HCT116 (cell line): ENCODE measurements at regions not wholly inside any gene's neighbourhood (a gene's known extent, or its start where the extent isn't known, plus 50 kb on each side); places are given as distances from the start of the nearest gene placed in this dataset.
A peak's percentile ranks its signal among the peaks of the same experiment; 100 is the strongest.

ENCODE experiments used
- ATAC-seq: fragments of 200-7000 bp; cut with Tn5 transposase; 2 replicates; pipeline ENCODE4 v1.9.1; 2020; ENCODE audit warnings: mild to moderate bottlenecking, moderate library complexity
- BruUV-seq: library from RNA; stranded (reverse); fragments of 400-500 nt; replicated peaks from 2 replicates; lab custom pipeline; 2021; lab: Mats Ljungman, UMichigan
- CTCF ChIA-PET: fragments of 300-600 bp; sonication (Branson Sonifier 250); formaldehyde crosslinking; loops from one replicate; lab custom pipeline; 2021; ENCODE audit warnings: antibody characterized with exemption; lab: Charles Lee
- POLR2A ChIA-PET: fragments of 300-600, 350-600 bp; sonication (Branson Sonifier 250); formaldehyde crosslinking; loops from one replicate; lab custom pipeline; 2021; ENCODE audit warnings: antibody characterized with exemption; lab: Charles Lee
- RAD21 ChIA-PET, 2 experiments: fragments of 300-600 bp; sonication (Branson Sonifier 250); formaldehyde crosslinking; loops; one replicate each; lab custom pipeline; 2023; ENCODE audit warnings: low total read pairs in 2 of 2; ENCODE audit not compliant: uncharacterized antibody in 2 of 2, unreplicated experiment in 2 of 2, low non-redundant PET in 1 of 2; lab: Charles Lee
- DNase-seq: peaks from one replicate; pipeline ENCODE4 v3.0.0-alpha.2; 2010; ENCODE audit warnings: low read depth, low spot score
- H2AFZ ChIP-seq: fragments of 200-600 bp; shearing (Covaris generic), sonication (generic); 2 replicates; pipeline ENCODE4 v1.6.1; 2017; ENCODE audit warnings: low read depth, mixed run types, mixed read lengths, antibody characterized with exemption, low read length; ENCODE audit not compliant: poor library complexity, severe bottlenecking
- H3K27ac ChIP-seq: 2 replicates; pipeline ENCODE4 v1.5.1; 2012; ENCODE audit warnings: low read depth, low read length
- H3K27me3 ChIP-seq: fragments of 200-600 bp; sonication (generic); 2 replicates; pipeline ENCODE4 v1.6.1; 2016; ENCODE audit warnings: mixed run types, low read length, mixed read lengths; ENCODE audit not compliant: insufficient read depth
- H3K36me3 ChIP-seq, 2 experiments: fragments of 200-500 bp in 1 of 2; fragments of 200-600 bp in 1 of 2; sonication (Bioruptor generic) in 1 of 2; sonication (generic) in 1 of 2; 2 replicates each; pipeline versions ENCODE4 v1.5.1 to v1.6.1; 2014 to 2016; ENCODE audit warnings: low read length in 2 of 2, inconsistent platforms in 1 of 2, mixed read lengths in 1 of 2, mixed run types in 1 of 2; ENCODE audit not compliant: insufficient read depth in 2 of 2, control insufficient read depth in 1 of 2
- H3K4me1 ChIP-seq, 2 experiments: fragments of 200-600 bp in 1 of 2; sonication (generic) in 1 of 2; 2 replicates each; pipeline versions ENCODE4 v1.5.1 to v1.6.1; 2012 to 2017; ENCODE audit warnings: low read length in 2 of 2, inconsistent platforms in 1 of 2, mild to moderate bottlenecking in 1 of 2, mixed read lengths in 1 of 2, mixed run types in 1 of 2, moderate library complexity in 1 of 2; ENCODE audit not compliant: insufficient read depth in 2 of 2, control insufficient read depth in 1 of 2
- H3K4me2 ChIP-seq: fragments of 200-600 bp; sonication (generic); 2 replicates; pipeline ENCODE4 v1.6.1; 2017; ENCODE audit warnings: mixed run types, low read length, mixed read lengths
- H3K4me3 ChIP-seq, 2 experiments: fragments of 200-600 bp in 1 of 2; sonication (generic) in 1 of 2; replicated peaks in 1 of 2; 2 replicates each; pipeline ENCODE4 v1.5.1; 2011 to 2016; ENCODE audit warnings: low read length in 2 of 2, control low read depth in 1 of 2, low read depth in 1 of 2, mild to moderate bottlenecking in 1 of 2, mixed read lengths in 1 of 2, mixed run types in 1 of 2
- H3K79me2 ChIP-seq: fragments of 200-600 bp; sonication (generic); 2 replicates; pipeline ENCODE4 v1.6.1; 2017; ENCODE audit warnings: mild to moderate bottlenecking, mixed run types, low read length, moderate library complexity, mixed read lengths; ENCODE audit not compliant: insufficient read depth
- H3K9ac ChIP-seq: fragments of 200-600 bp; sonication (generic); 2 replicates; pipeline ENCODE4 v1.6.1; 2016; ENCODE audit warnings: low read length, mixed read lengths
- H3K9me2 ChIP-seq: fragments of 200-600 bp; sonication (generic), shearing (Covaris generic); 2 replicates; pipeline ENCODE4 v1.6.1; 2017; ENCODE audit warnings: mixed run types, mild to moderate bottlenecking, moderate library complexity; ENCODE audit not compliant: insufficient read depth
- H3K9me3 ChIP-seq, 2 experiments: fragments of 200-500 bp in 1 of 2; fragments of 200-600 bp in 1 of 2; sonication (Bioruptor generic) in 1 of 2; sonication (generic) in 1 of 2; 2 replicates each; pipeline ENCODE4 v1.6.1; 2014 to 2017; ENCODE audit warnings: low read length in 2 of 2, mixed read lengths in 2 of 2, inconsistent platforms in 1 of 2, low read depth in 1 of 2, mild to moderate bottlenecking in 1 of 2, mixed run types in 1 of 2, moderate library complexity in 1 of 2; ENCODE audit not compliant: control insufficient read depth in 1 of 2, insufficient read depth in 1 of 2
- H4K20me1 ChIP-seq: fragments of 200-600 bp; sonication (generic), shearing (Covaris generic); 2 replicates; pipeline ENCODE4 v1.6.1; 2017; ENCODE audit warnings: mixed run types, mild to moderate bottlenecking, moderate library complexity; ENCODE audit not compliant: insufficient read depth
- ATF3 ChIP-seq: IDR thresholded peaks from 2 replicates; pipeline ENCODE4 v1.6.1; 2012
- CBX3 ChIP-seq: IDR thresholded peaks from 2 replicates; pipeline ENCODE4 v1.6.1; 2012; ENCODE audit warnings: low read depth
- EGR1 ChIP-seq: IDR thresholded peaks from 2 replicates; pipeline ENCODE4 v1.6.1; 2012; ENCODE audit warnings: low read depth
- EZH2 ChIP-seq: fragments of 200-600 bp; sonication (generic); IDR thresholded peaks from 2 replicates; pipeline ENCODE4 v1.6.1; 2017; ENCODE audit warnings: antibody characterized with exemption, mixed run types
- POLR2A ChIP-seq: IDR thresholded peaks from 2 replicates; pipeline ENCODE4 v1.7.0; 2011; ENCODE audit warnings: borderline replicate concordance; ENCODE audit not compliant: insufficient read depth, insufficient read length; ENCODE audit errors: extremely low read depth
- RAD21 ChIP-seq: IDR thresholded peaks from 2 replicates; pipeline ENCODE4 v1.6.1; 2012; ENCODE audit warnings: low read depth, mild to moderate bottlenecking
- SRF ChIP-seq: IDR thresholded peaks from 2 replicates; pipeline ENCODE4 v1.6.1; 2012; ENCODE audit warnings: low read depth
- TCF7L2 ChIP-seq: IDR thresholded peaks from 2 replicates; pipeline ENCODE4 v1.7.0; 2011; ENCODE audit warnings: borderline replicate concordance, inconsistent platforms; ENCODE audit not compliant: insufficient read depth, insufficient read length; ENCODE audit errors: extremely low read depth
- ZFX ChIP-seq: fragments of 450-650 bp; IDR thresholded peaks from 2 replicates; pipeline ENCODE4 v1.6.1; 2017
- ZNF274 ChIP-seq: fragments of 200-500 bp; sonication (Bioruptor generic); IDR thresholded peaks from 2 replicates; pipeline ENCODE4 v1.6.1; 2014; ENCODE audit warnings: mild to moderate bottlenecking, low read depth, low read length, inconsistent platforms
- intact Hi-C: fragments of 100-400 bp; cut with micrococcal nuclease; formaldehyde crosslinking; loops from 2 replicates; pipeline ENCODE4 v1.10.0; 2022
- TF ChIP-seq, protein P1 (sequence below), 3 experiments: fragments of 200-600 bp in 1 of 3; sonication (generic) in 1 of 3; IDR thresholded peaks in 2 of 3; conservative IDR thresholded peaks in 1 of 3; 2 replicates each; pipeline ENCODE4 v1.5.1; 2012 to 2017; ENCODE audit warnings: low read depth in 2 of 3, low read length in 2 of 3, antibody characterized with exemption in 1 of 3, borderline replicate concordance in 1 of 3, control low read depth in 1 of 3, mild to moderate bottlenecking in 1 of 3, mixed read lengths in 1 of 3, mixed run types in 1 of 3, moderate library complexity in 1 of 3; ENCODE audit not compliant: insufficient read depth in 1 of 3

- TF ChIP-seq EZH2 (no peak), ZFX (no peak), RAD21 (no peak), CBX3 (peak; percentile 36; the same call in 1 of the 2 replicates)
- 0 out of 2 replicates have a peak overlapping the region, but pooled peaks have one; percentile 53 for H3K9ac ChIP-seq
- peaks cover 4 to 9% of the 10 kb centered on the region in 2 experiments; a peak in 1 of 4 replicates for H3K9me3 ChIP-seq
- ChIA-PET POLR2A (interaction anchor here (0.8 to 1.0 kb wide), 2 partner anchors 106 to 131 kb away, joined by 3 read pairs; partner anchors contain the start of gene ATF7IP), RAD21 (no interaction called here), CTCF (no interaction called here)
- no peaks in the 10 kb centered on the region for H4K20me1 ChIP-seq
- intact Hi-C loops, result no loop called here
- H3K27ac ChIP-seq, result peak overlapping the region; percentile 74
- H3K79me2 ChIP-seq, result no peaks in the 10 kb centered on the region
- no peaks in the 10 kb centered on the region for H3K27me3 ChIP-seq
- no peaks in the 10 kb centered on the region for H3K9me2 ChIP-seq
- BruUV-seq, result no TSS peak
- peak overlapping the region; percentile 71 for H3K4me2 ChIP-seq
- H2AFZ ChIP-seq, result peak overlapping the region; percentile 81
- ATAC-seq (no peak), DNase-seq (no peak)
- H3K4me1 ChIP-seq, result peaks cover 44 to 58% of the 10 kb centered on the region in 2 experiments
- 0 out of 4 replicates have a peak overlapping the region, but pooled peaks of 1 of the 2 experiments have one; percentile 29 for H3K4me3 ChIP-seq
- no peaks in the 10 kb centered on the region; a peak in 1 of 4 replicates for H3K36me3 ChIP-seq
These were observed 105.9 kb upstream of the ATF7IP start for GRCh38 chr12:14259481-14260010.

DNA sequence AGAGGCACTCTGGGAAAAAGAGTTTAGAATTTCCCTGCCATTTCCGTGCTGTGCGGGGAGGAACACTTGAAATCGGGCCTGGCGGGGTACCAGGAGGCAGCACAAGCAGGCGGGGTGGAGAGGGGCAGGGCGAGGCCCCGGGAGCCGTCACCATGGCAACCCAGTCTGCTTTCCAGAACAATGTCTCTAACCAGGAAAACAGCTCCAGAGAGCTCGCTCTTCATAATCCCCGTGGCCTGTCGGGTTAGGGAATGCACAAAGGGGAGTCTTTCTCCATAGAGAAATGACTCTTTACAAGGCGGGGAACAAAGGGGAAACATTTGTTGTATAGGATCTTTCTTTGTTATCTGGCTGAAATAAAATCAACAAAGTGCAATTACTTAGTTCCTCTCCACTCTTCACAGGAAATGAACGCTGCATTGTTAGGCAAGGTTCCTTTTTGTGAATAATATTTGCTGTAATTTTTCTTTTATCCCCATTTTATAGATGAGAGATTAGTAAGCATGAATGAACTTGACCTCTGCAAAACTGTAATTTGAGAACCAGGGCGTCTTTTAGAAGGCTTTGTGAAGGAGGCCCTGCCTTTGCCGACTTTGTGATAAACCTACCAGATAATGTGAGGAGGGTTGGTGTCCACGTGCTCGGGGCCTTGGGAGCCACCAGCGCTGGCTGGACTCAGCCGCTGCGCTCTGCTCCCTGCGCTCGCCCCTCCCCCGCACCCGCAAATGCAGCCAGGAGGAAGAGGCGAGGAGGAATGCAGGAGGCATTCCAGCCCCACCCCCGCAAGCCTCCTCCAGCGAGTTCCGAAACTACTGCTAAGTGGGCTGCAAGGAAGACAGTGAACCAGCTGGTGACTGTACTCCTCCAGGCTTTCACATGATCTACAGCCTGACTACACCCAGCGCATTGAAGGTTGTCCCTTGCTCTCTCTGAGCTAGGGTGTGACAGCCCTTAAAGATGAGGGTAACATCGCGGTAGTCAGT, 105.2 kb upstream of the ATF7IP start:
- H4K20me1 ChIP-seq, result no peaks in the 10 kb centered on the region
- intact Hi-C loops, result no loop called here
- H3K9me2 ChIP-seq, result no peaks in the 10 kb centered on the region
- no TSS peak for BruUV-seq
- H3K36me3 ChIP-seq, result no peaks in the 10 kb centered on the region; a peak in 1 of 4 replicates
- RAD21 ChIA-PET, result no interaction called here
- CTCF ChIA-PET, result no interaction called here
- peak overlapping the region; percentile 53 for H3K9ac ChIP-seq
- DNase-seq, result peak; percentile 47
- peak overlapping the region in 1 of 2 experiments; percentile 29; a peak in 3 of 4 replicates for H3K4me3 ChIP-seq
- peaks cover 44 to 58% of the 10 kb centered on the region in 2 experiments for H3K4me1 ChIP-seq
- POLR2A ChIA-PET, result interaction anchor here (0.8 kb wide), 1 partner anchor 130 kb away, joined by 3 read pairs; no protein-coding TSS in a partner anchor
- no peaks in the 10 kb centered on the region for H3K79me2 ChIP-seq
- peaks cover 4 to 11% of the 10 kb centered on the region in 2 experiments; a peak in 1 of 4 replicates for H3K9me3 ChIP-seq
- H2AFZ ChIP-seq, result peak overlapping the region; percentile 81
- no peaks in the 10 kb centered on the region for H3K27me3 ChIP-seq
- H3K27ac ChIP-seq, result peak overlapping the region; percentile 74
- peak overlapping the region; percentile 71 for H3K4me2 ChIP-seq
- peak; percentile 69 for ATAC-seq
- TF ChIP-seq SRF (peak; percentile 42; the same call in 1 of the 2 replicates), CBX3 (peak; percentile 83; the same call in 1 of the 2 replicates), ZNF274 (no peak), EGR1 (peak; percentile 97), TCF7L2 (peak; percentile 61), ZFX (peak; percentile 31; the same call in 1 of the 2 replicates), POLR2A (no peak), ATF3 (no peak), EZH2 (no peak)
- TF ChIP-seq, protein P1, sequence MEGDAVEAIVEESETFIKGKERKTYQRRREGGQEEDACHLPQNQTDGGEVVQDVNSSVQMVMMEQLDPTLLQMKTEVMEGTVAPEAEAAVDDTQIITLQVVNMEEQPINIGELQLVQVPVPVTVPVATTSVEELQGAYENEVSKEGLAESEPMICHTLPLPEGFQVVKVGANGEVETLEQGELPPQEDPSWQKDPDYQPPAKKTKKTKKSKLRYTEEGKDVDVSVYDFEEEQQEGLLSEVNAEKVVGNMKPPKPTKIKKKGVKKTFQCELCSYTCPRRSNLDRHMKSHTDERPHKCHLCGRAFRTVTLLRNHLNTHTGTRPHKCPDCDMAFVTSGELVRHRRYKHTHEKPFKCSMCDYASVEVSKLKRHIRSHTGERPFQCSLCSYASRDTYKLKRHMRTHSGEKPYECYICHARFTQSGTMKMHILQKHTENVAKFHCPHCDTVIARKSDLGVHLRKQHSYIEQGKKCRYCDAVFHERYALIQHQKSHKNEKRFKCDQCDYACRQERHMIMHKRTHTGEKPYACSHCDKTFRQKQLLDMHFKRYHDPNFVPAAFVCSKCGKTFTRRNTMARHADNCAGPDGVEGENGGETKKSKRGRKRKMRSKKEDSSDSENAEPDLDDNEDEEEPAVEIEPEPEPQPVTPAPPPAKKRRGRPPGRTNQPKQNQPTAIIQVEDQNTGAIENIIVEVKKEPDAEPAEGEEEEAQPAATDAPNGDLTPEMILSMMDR (IDR thresholded peaks at IDR 0.05 in 2 of 3, conservative IDR thresholded peaks at IDR 0.05 in 1 of 3; ENCODE audit: borderline replicate concordance in 1 of 3, insufficient read depth in 1 of 3, low read depth in 2 of 3, low read length in 2 of 3), result no peak
